GM21367 (cell line): ENCODE measurements at regions not wholly inside any gene's neighbourhood (a gene's known extent, or its start where the extent isn't known, plus 50 kb on each side); places are given as distances from the start of the nearest gene placed in this dataset.
A peak's percentile ranks its signal among the peaks of the same experiment; 100 is the strongest.

Source experiments
- ATAC-seq: cut with Tn5 transposase; IDR thresholded peaks from one replicate; pipeline ENCODE4 v1.9.1; 2021; ENCODE audit not compliant: unreplicated experiment

DNA sequence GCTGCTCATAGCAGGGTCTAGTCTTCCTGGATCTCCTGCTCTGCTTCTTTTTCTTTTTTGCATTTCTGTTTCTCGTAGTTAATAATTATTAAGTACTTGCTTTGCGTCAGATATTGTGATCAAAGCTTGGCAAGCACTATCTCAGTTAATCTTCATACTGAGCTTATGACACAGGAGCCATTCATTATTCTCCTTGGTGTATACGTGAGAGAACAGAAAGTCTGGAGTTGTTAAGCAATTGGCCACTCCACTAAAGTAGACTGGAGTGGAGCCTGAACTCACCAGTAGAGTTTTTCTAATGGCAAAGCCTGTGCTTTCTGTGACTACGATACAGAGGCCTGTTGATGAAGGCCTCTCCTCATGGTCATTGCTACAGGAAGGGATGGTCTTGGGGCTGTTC, 285.9 kb downstream of the RFC3 start:
- ATAC-seq: no peak

- no peak for ATAC-seq
These were observed 286.9 kb downstream of the RFC3 start for GRCh38 chr13:34104853-34105252.

DNA sequence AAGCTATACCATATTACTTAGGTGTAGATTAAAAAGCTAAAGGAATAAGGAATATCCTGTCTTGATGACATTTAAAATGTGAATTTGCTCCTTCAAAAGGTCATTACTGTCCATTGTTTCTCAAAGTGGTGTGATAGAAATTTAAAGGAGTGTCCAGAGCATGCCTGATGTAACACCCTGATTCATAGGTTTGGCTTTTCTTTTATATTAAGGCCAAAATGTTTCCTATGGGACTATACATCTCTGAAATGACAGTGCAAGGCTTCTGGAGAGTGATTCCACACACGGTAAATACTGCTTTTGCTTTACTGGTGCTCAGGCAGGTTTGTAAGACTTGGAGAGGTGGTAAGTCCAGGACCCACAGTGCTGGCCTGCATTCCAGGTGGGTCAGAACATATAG, 289.9 kb downstream of the RFC3 start:
- no peak for ATAC-seq

GRCh38 chr13:34108410-34108809, 290.5 kb downstream of the RFC3 start:
- ATAC-seq: no peak

- no peak for ATAC-seq
These were observed 296.6 kb downstream of the RFC3 start for GRCh38 chr13:34114581-34114980.

GRCh38 chr13:34116651-34117050, 298.7 kb downstream of the RFC3 start:
- no peak for ATAC-seq

DNA sequence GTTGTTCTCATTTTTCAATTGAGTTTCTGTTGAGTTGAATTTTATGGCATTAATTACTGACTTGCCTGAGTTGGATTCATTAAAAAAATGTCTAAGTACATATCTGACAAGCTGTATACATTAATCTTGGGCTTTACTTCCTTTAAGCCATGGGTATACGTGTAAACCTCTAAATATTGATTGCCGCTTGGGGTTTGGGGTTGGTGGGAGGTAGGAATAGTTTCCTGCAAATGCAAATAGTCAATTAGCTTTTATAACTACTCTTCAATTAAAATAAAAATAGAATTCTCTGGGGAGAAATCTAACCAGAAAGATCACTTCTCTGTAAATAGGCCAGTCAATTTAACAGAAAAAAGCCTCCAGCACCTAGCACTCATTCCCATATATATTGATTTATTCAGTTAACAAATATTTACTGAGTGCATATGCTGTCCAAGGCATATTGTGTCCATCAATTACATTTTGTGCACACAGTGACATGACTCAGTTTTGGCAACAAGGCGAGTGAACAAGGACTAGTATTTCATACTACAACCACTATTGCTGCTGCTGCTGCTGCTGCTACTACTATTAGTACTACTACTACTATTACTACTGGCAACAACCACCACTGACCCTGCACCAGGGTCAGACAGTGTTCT, 306.8 kb downstream of the RFC3 start:
- ATAC-seq: no peak

- ATAC-seq: no peak
These were observed 309.6 kb downstream of the RFC3 start for GRCh38 chr13:34127523-34127922.

DNA sequence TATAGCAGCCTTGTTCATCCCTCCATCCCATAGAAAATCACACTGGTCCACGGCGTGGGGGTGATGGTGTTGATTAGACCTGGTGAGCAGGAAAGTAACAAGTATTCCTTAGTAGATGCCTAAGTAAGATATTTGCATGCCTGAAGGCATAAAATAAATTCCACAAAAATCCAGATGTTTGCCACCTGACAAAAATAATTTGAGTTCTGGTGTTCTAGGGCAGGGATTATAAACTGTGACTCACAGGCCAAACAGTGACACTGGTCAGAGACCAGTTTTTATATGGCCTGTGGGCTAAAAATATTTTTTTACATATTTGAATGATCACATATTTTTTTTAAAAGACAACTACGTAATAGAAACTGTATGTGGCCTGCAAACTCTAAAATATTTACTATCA, 310.7 kb downstream of the RFC3 start:
- ATAC-seq: no peak

DNA sequence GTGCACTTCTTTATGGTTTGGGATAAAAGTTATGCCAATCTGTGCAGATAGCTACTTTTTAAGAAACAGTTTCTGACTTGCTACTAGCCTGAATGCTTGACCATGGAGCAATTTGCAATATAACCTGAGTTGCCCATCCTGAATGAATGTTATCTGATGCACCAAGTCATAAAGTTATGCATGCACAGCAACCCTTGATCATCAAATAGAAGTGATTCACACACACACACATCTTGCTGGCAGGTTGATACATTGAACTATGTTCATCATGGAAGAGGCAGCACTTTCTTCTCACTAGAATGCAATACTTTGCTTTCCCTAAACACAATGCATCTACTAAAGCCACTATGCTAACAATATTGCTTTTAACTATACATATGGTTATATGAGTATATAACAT, 311.5 kb downstream of the RFC3 start:
- no peak for ATAC-seq

DNA sequence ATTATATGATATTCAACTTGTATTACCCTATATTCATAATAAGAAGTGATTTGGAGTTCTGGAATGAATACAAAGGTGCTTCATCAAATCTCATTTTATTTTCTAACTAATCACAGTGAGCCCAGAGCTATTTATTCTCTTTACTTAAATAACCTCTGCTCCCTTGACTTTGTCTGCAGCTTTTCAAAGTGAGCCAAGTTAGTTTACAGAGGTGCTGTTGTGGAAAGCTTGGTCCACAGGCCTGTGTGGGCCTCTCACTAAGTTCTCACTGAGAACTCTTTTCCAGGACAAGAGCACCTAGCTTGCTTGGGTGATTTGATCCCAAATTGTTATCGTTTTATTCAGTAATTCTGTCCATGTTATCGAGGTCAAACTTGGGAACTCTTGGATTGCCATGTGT, 319.3 kb downstream of the RFC3 start:
- no peak for ATAC-seq

- ATAC-seq: no peak
These were observed 321.8 kb downstream of the RFC3 start for GRCh38 chr13:34139660-34140227.

GRCh38 chr13:34143637-34144036, 325.7 kb downstream of the RFC3 start:
- ATAC-seq: no peak

DNA sequence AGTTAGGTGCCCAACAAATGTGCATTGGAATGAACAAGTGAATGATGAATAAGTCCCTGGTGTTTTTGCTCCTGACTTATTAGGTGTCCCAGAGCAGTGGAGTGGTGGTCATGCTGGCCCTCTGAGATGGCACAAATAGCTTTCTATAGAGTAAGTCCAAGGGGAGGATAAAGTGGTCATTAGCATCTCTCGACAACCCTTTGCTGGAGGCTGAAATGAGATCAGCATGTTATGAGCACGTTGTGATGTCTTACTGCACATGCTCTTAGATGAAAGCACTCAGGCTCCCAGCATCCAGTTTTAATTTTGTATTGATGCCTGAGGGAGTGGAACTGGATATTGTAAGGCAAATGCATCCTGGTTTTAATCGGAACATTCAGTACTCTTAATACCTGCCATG, 326.2 kb downstream of the RFC3 start:
- no peak for ATAC-seq

GRCh38 chr13:34145061-34145460, 327.1 kb downstream of the RFC3 start:
- ATAC-seq: no peak

DNA sequence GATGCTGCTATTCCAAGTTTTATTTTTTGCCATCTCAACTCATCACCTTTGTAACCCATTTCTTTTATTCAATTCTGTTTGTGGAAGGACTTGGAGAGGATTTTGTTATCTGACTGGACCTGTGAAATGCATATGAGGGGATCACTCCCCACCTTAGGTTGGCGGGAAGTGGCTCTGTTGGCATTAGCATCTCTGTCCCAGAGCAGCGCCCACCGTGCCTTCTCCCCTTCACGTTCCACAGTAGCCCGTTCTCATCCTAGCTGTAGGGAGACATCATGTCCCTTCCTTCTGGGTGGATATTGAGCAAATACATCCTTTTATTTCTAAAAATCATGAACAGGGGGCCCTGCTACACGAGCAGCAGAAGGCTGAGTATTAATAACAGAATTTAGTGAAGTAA, 330.4 kb downstream of the RFC3 start:
- ATAC-seq: no peak

DNA sequence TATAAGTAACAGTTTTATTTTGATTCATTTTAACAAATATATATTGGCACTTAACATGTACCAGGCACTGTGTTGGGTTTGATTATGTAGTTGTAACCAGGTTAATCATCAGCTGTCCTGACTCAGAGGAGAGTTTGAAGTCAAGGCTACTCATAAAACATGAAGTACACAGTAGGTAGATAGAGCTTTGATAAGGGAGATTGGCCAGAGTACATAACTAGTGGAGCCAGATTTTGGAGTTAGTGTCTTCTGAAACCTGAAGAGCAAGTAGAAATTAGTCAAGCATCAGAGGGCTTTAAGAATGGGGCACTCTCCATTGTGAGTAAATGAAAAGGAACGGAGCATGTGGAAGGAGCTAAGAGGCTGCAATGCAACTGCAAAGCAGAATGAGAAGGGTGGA, 333.9 kb downstream of the RFC3 start:
- no peak for ATAC-seq

DNA sequence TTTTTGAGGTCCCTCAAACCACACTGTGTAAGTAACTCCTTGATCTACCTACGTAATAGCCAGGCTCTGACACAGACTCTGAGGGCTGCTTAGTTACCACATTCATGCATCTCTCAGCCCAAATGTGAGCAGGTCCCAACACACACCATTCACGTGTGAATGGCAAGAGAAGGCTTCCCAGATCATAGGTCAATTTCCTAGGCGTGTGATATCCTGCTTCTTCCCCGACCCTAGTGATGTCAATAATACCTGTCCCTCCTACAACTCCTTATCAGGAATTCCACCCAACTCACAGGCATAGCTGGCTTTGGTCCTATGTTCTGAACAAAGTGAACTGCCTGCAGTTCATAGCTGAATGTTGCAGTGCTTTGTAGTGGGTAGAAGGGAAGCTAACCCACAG, 334.5 kb downstream of the RFC3 start:
- no peak for ATAC-seq

DNA sequence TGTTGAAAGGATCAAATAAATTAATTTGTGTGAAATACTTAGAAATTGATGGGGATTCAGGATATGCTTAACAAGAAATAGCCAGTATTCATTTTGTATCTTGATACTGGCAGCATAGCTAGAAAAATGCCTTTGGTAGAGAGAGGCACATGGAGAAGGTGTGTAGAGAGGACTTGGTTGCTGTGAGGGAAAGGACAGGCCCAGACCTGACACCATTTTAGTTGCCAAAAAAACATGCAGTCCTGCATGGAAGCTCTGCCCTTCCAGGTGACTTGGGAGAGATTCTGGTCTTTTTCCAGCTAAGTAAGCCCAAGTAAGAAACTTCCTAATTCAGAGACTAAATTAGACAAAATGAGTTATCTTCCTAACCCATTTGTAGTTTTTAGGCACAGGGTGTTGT, 335.0 kb downstream of the RFC3 start:
- no peak for ATAC-seq

GRCh38 chr13:34153428-34154180, 335.7 kb downstream of the RFC3 start:
- no peak for ATAC-seq

DNA sequence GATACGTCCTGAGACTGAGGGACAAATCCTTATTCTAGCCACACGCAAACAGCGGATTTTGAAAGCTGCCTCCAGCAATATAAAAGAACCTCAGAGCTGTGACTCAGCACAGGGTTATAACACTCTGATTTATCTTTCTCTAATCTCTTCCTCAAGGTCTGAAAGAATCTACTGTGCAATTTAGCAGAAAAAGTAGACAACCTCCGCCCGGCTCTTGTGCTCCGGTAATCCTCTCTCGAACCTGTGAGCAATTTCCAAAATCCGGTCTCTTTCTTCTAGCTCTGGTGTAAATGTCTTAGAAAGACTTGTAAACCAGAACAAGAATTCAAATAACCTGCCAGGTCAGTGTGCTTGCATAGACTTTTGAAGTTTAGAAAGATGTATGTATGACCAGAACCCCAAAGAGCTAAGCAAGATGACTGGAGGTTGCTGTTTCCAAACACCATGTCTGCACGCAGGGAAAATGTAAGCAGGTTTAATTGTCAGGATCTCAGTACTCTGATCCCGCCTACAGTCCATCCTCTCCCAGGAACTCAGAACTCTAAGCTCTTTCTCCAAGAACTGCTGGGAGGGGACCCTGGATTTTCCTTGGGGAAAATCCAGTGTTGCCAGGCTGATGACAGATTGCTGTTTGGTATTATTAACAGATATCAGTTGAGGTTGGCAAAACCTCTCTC, 338.1 kb downstream of the RFC3 start:
- no peak for ATAC-seq

DNA sequence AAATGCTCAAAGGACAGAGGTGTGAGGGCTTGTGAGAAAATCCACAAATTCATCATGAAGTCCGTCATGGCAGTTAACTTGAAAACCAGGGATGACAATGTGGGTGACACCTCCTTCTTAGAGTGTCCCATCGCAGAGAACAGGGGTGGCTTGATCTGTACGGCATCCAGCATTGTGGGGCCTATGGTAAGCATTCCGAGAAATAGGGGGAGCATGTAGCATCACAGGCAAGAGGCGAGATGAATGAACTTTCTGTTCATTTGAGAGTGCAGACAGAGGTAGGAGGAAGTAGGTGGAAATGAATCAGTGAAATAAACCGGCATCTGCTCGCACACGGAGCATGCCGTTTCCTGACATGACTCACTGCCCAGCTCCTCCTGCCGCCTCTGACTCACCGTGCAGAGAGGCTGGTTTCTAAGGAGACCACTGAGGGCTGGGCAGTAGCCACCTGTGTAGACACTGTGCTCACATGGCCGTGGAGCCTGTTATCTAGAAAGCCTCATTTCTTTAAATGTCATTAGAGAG, 339.0 kb downstream of the RFC3 start:
- peak; percentile 99 for ATAC-seq
